GM18870 (cell line): ENCODE measurements at regions not wholly inside any gene's neighbourhood (a gene's known extent, or its start where the extent isn't known, plus 50 kb on each side); places are given as distances from the start of the nearest gene placed in this dataset.

Experiments
- ATAC-seq: cut with Tn5 transposase; IDR thresholded peaks from one replicate; pipeline ENCODE4 v1.9.1; 2021; ENCODE audit warnings: moderate library complexity; ENCODE audit not compliant: unreplicated experiment

- no peak for ATAC-seq
Observed at GRCh38 chr4:67125636-67126514, 419.4 kb downstream of the CENPC start.

- no peak for ATAC-seq
Observed at GRCh38 chr4:67124716-67125115, 420.6 kb downstream of the CENPC start.

- no peak for ATAC-seq
Observed at GRCh38 chr4:67122029-67122428, 423.3 kb downstream of the CENPC start.

- no peak for ATAC-seq
Observed at GRCh38 chr4:67120369-67120768, 424.9 kb downstream of the CENPC start.

GRCh38 chr4:67109276-67109675 lies 436.0 kb downstream of the CENPC start:
- peak; percentile 69 for ATAC-seq

- ATAC-seq: no peak
Observed at GRCh38 chr4:67106861-67107460, 438.3 kb downstream of the CENPC start.

GRCh38 chr4:67104145-67104544 lies 441.2 kb downstream of the CENPC start:
- ATAC-seq: no peak

GRCh38 chr4:67103001-67103747 lies 442.1 kb downstream of the CENPC start:
- no peak for ATAC-seq

GRCh38 chr4:67101612-67102011 lies 443.7 kb downstream of the CENPC start:
- no peak for ATAC-seq

- no peak for ATAC-seq
Observed at GRCh38 chr4:67092351-67092750, 453.0 kb downstream of the CENPC start.

- ATAC-seq: no peak
Observed at GRCh38 chr4:67091673-67092072, 453.6 kb downstream of the CENPC start.

GRCh38 chr4:67087897-67088296 lies 457.4 kb downstream of the CENPC start:
- peak; percentile 86 for ATAC-seq

GRCh38 chr4:67084783-67085182 lies 460.5 kb downstream of the CENPC start:
- ATAC-seq: no peak

GRCh38 chr4:67083496-67083895 lies 461.8 kb downstream of the CENPC start:
- no peak for ATAC-seq

- no peak for ATAC-seq
Observed at GRCh38 chr4:67082746-67083145, 462.6 kb downstream of the CENPC start.

GRCh38 chr4:67080046-67080557 lies 465.2 kb downstream of the CENPC start:
- ATAC-seq: no peak

- ATAC-seq: no peak
Observed at GRCh38 chr4:67071641-67072040, 473.7 kb downstream of the CENPC start.

- no peak for ATAC-seq
Observed at GRCh38 chr4:67055319-67055718, 490.0 kb downstream of the CENPC start.

GRCh38 chr4:67054896-67055295 lies 490.4 kb downstream of the CENPC start:
- ATAC-seq: no peak

- ATAC-seq: no peak
Observed at GRCh38 chr4:67052814-67053675, 492.3 kb downstream of the CENPC start.
